H9 (cell line): ENCODE measurements at regions not wholly inside any gene's neighbourhood (a gene's known extent, or its start where the extent isn't known, plus 50 kb on each side); places are given as distances from the start of the nearest gene placed in this dataset.
"Not testable (repeated sequence)": the region's sequence is repeated elsewhere in the genome, so short reads cannot be mapped to it uniquely, and the experiment has no call there.

ENCODE experiments used
- DNase-seq: peaks from one replicate; pipeline ENCODE4 v3.0.0-alpha.2; 2017
- H2AFZ ChIP-seq: one replicate; pipeline ENCODE4 v1.6.1; 2013; ENCODE audit warnings: mild to moderate bottlenecking, low read length, control low read depth, moderate library complexity
- H2AK5ac ChIP-seq: 2 replicates; pipeline ENCODE4 v1.6.1; 2013; ENCODE audit warnings: low read length, control low read depth, mixed read lengths; ENCODE audit not compliant: insufficient read length
- H2BK120ac ChIP-seq: one replicate; pipeline ENCODE4 v1.6.1; 2013; ENCODE audit warnings: low read depth, mild to moderate bottlenecking, low read length, control low read depth, inconsistent platforms; ENCODE audit not compliant: poor library complexity, severe bottlenecking
- H2BK12ac ChIP-seq: 2 replicates; pipeline ENCODE4 v1.6.1; 2013; ENCODE audit warnings: low read length, control low read depth, mixed read lengths, low read depth; ENCODE audit not compliant: insufficient read length
- H2BK15ac ChIP-seq: 2 replicates; pipeline ENCODE4 v1.6.1; 2013; ENCODE audit warnings: low read depth, low read length, control low read depth
- H2BK20ac ChIP-seq: one replicate; pipeline ENCODE4 v1.6.1; 2013; ENCODE audit warnings: low read depth, mild to moderate bottlenecking, low read length, control low read depth, inconsistent platforms; ENCODE audit not compliant: poor library complexity, severe bottlenecking
- H2BK5ac ChIP-seq: 2 replicates; pipeline ENCODE4 v1.6.1; 2013; ENCODE audit warnings: low read length, control low read depth, mixed read lengths; ENCODE audit not compliant: insufficient read length
- H3K14ac ChIP-seq: 2 replicates; pipeline ENCODE4 v1.6.1; 2013; ENCODE audit warnings: low read length, control low read depth; ENCODE audit not compliant: insufficient read depth
- H3K18ac ChIP-seq: 2 replicates; pipeline ENCODE4 v1.6.1; 2013; ENCODE audit warnings: low read depth, mild to moderate bottlenecking, mixed read lengths, low read length, control low read depth; ENCODE audit not compliant: insufficient read length
- H3K23ac ChIP-seq: 2 replicates; pipeline ENCODE4 v1.6.1; 2013; ENCODE audit warnings: low read length, control low read depth, mixed read lengths, low read depth; ENCODE audit not compliant: insufficient read length
- H3K23me2 ChIP-seq: 2 replicates; pipeline ENCODE4 v1.6.1; 2013; ENCODE audit warnings: low read depth, mild to moderate bottlenecking, mixed read lengths, low read length, control low read depth; ENCODE audit not compliant: insufficient read length, poor library complexity, severe bottlenecking
- H3K27ac ChIP-seq: 2 replicates; pipeline ENCODE4 v1.5.1; 2013; ENCODE audit warnings: low read length, control low read depth, mixed read lengths, low read depth; ENCODE audit not compliant: insufficient read length
- H3K27me3 ChIP-seq: 2 replicates; pipeline ENCODE4 v1.6.1; 2013; ENCODE audit warnings: low read length, control low read depth, inconsistent platforms; ENCODE audit not compliant: insufficient read depth
- H3K4ac ChIP-seq: 2 replicates; pipeline ENCODE4 v1.6.1; 2013; ENCODE audit warnings: low read depth, mild to moderate bottlenecking, control low read depth, inconsistent platforms, low read length, moderate library complexity
- H3K4me1 ChIP-seq: 2 replicates; pipeline ENCODE4 v1.6.1; 2013; ENCODE audit warnings: low read length, control low read depth, inconsistent platforms; ENCODE audit not compliant: insufficient read depth
- H3K4me2 ChIP-seq: 2 replicates; pipeline ENCODE4 v1.6.1; 2013; ENCODE audit warnings: low read length, control low read depth, mixed read lengths; ENCODE audit not compliant: insufficient read length, insufficient read depth
- H3K56ac ChIP-seq: 2 replicates; pipeline ENCODE4 v1.6.1; 2013; ENCODE audit warnings: low read depth, mild to moderate bottlenecking, mixed read lengths, low read length, control low read depth; ENCODE audit not compliant: insufficient read length
- H3K79me1 ChIP-seq: 2 replicates; pipeline ENCODE4 v1.6.1; 2013; ENCODE audit warnings: low read depth, mild to moderate bottlenecking, moderate library complexity, low read length, control low read depth, inconsistent platforms; ENCODE audit not compliant: insufficient read depth, poor library complexity, severe bottlenecking
- H3K79me2 ChIP-seq: 2 replicates; pipeline ENCODE4 v1.6.1; 2013; ENCODE audit warnings: low read length, control low read depth, inconsistent platforms; ENCODE audit not compliant: insufficient read depth
- H3K9ac ChIP-seq: 2 replicates; pipeline ENCODE4 v1.6.1; 2013; ENCODE audit warnings: low read length, control low read depth, mixed read lengths; ENCODE audit not compliant: insufficient read length; ENCODE audit errors: extremely low read depth
- H3K9me3 ChIP-seq: one replicate; pipeline ENCODE4 v1.6.1; 2013; ENCODE audit warnings: low read depth, low read length, inconsistent platforms; ENCODE audit not compliant: control insufficient read depth
- H3T11ph ChIP-seq: one replicate; pipeline ENCODE4 v1.6.1; 2013; ENCODE audit warnings: mild to moderate bottlenecking, low read length, control low read depth, inconsistent platforms
- H4K20me1 ChIP-seq: one replicate; pipeline ENCODE4 v1.6.1; 2013; ENCODE audit not compliant: control insufficient read depth, insufficient read length, insufficient read depth
- H4K5ac ChIP-seq: 2 replicates; pipeline ENCODE4 v1.6.1; 2013; ENCODE audit warnings: low read depth, mild to moderate bottlenecking, mixed read lengths, low read length, control low read depth; ENCODE audit not compliant: insufficient read length
- H4K8ac ChIP-seq: replicated peaks from 2 replicates; pipeline ENCODE4 v1.6.1; 2013; ENCODE audit warnings: low read length, control low read depth, mixed read lengths, low read depth; ENCODE audit not compliant: insufficient read length
- H4K91ac ChIP-seq: 2 replicates; pipeline ENCODE4 v1.6.1; 2013; ENCODE audit warnings: low read depth, mild to moderate bottlenecking, moderate library complexity, mixed read lengths, low read length, control low read depth; ENCODE audit not compliant: insufficient read length
- H3K27ac Mint-ChIP-seq, 3 experiments: 2 replicates in 2 of 3; 3 replicates in 1 of 3; pipeline ENCODE4 v1.8.0; 2020 to 2021; ENCODE audit warnings: mixed read lengths in 3 of 3, mild to moderate bottlenecking in 1 of 3, moderate library complexity in 1 of 3
- H3K27me3 Mint-ChIP-seq: 2 replicates; pipeline ENCODE4 v1.8.0; 2021; ENCODE audit warnings: low read depth, mild to moderate bottlenecking, moderate library complexity, mixed read lengths
- H3K36me3 Mint-ChIP-seq, 3 experiments: 2 replicates in 2 of 3; 3 replicates in 1 of 3; pipeline ENCODE4 v1.8.0; 2020 to 2021; ENCODE audit warnings: low read depth in 3 of 3, mixed read lengths in 3 of 3; ENCODE audit not compliant: insufficient read depth in 1 of 3
- H3K4me1 Mint-ChIP-seq, 2 experiments: 2 replicates each; pipeline ENCODE4 v1.8.0; 2020; ENCODE audit warnings: mixed read lengths in 2 of 2
- H3K4me3 Mint-ChIP-seq, 2 experiments: 2 replicates in 1 of 2; 3 replicates in 1 of 2; pipeline ENCODE4 v1.8.0; 2020 to 2021; ENCODE audit warnings: mild to moderate bottlenecking in 2 of 2, mixed read lengths in 2 of 2, moderate library complexity in 1 of 2
- H3K9me3 Mint-ChIP-seq, 2 experiments: 2 replicates in 1 of 2; 3 replicates in 1 of 2; pipeline ENCODE4 v1.8.0; 2020; ENCODE audit warnings: mild to moderate bottlenecking in 2 of 2, mixed read lengths in 2 of 2, moderate library complexity in 1 of 2

DNA sequence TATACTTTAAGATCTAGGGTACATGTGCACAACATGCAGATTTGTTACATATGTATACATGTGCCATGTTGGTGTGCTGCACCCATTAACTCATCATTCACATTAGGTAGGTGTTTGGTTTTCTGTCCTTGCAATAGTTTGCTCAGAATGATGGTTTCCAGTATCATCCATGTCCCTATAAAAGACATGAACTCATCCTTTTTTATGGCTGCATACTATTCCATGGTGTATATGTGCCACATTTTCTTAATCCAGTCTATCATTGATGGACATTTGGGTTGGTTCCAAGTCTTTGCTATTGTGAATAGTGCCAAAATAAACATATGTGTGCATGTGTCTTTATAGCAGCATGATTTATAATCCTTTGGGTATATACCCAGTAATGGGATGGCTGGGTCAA lies 747.1 kb upstream of the MEF2C start:
- not testable (repeated sequence) for H3K4me2 ChIP-seq, H3K27ac Mint-ChIP-seq, H2BK5ac ChIP-seq, H3T11ph ChIP-seq, H2BK15ac ChIP-seq, DNase-seq, H2BK12ac ChIP-seq, H3K27ac ChIP-seq, H4K20me1 ChIP-seq, H3K4me1 Mint-ChIP-seq, H2AK5ac ChIP-seq, H3K23ac ChIP-seq, H3K27me3 Mint-ChIP-seq, H4K91ac ChIP-seq, H3K9ac ChIP-seq, H3K23me2 ChIP-seq, H3K79me2 ChIP-seq, H3K4me3 Mint-ChIP-seq, H3K4ac ChIP-seq, H3K18ac ChIP-seq, H4K5ac ChIP-seq, H3K14ac ChIP-seq, H3K4me1 ChIP-seq, H2BK120ac ChIP-seq, H3K56ac ChIP-seq, H3K9me3 ChIP-seq, H2AFZ ChIP-seq, H2BK20ac ChIP-seq, H3K79me1 ChIP-seq, H3K27me3 ChIP-seq, H4K8ac ChIP-seq
- H3K9me3 Mint-ChIP-seq, result peaks cover 18 to 21% of the 10 kb centered on the region in 2 experiments
- H3K36me3 Mint-ChIP-seq, result peaks cover 5 to 13% (median 8%) of the 10 kb centered on the region in 3 experiments; a peak in 5 of 7 replicates
